OCI-LY1 (cell line): ENCODE measurements at regions not wholly inside any gene's neighbourhood (a gene's known extent, or its start where the extent isn't known, plus 50 kb on each side); places are given as distances from the start of the nearest gene placed in this dataset.

Experiments
- H2AFZ ChIP-seq: fragments of 200-600 bp; sonication (generic), shearing (Covaris generic); 2 replicates; pipeline ENCODE4 v1.6.0; 2014; ENCODE audit warnings: antibody characterized with exemption, mild to moderate bottlenecking, low read length
- H3F3A ChIP-seq: fragments of 200-600 bp; sonication (generic), shearing (Covaris generic); 2 replicates; pipeline ENCODE4 v1.6.0; 2014; ENCODE audit warnings: mild to moderate bottlenecking, antibody characterized with exemption, low read length, moderate library complexity; ENCODE audit not compliant: insufficient read depth
- H3K27ac ChIP-seq: fragments of 200-600 bp; sonication (generic); 2 replicates; pipeline ENCODE4 v1.5.1; 2014; ENCODE audit warnings: low read length, mixed run types, mild to moderate bottlenecking, low read depth; ENCODE audit not compliant: poor library complexity, severe bottlenecking
- H3K27me3 ChIP-seq: fragments of 200-600 bp; sonication (generic); 2 replicates; pipeline ENCODE4 v1.6.0; 2014; ENCODE audit warnings: antibody characterized with exemption, mild to moderate bottlenecking, low read length, moderate library complexity; ENCODE audit not compliant: insufficient read depth
- H3K36me3 ChIP-seq: fragments of 200-600 bp; sonication (generic); 2 replicates; pipeline ENCODE4 v1.6.1; 2014; ENCODE audit warnings: mild to moderate bottlenecking, antibody characterized with exemption, low read length, moderate library complexity, mixed read lengths; ENCODE audit not compliant: insufficient read depth
- H3K4me1 ChIP-seq: fragments of 200-600 bp; sonication (generic); 2 replicates; pipeline ENCODE4 v1.5.1; 2014; ENCODE audit warnings: mild to moderate bottlenecking, low read length, moderate library complexity; ENCODE audit not compliant: insufficient read depth, severe bottlenecking
- H3K4me2 ChIP-seq: fragments of 200-600 bp; sonication (generic), shearing (Covaris generic); 2 replicates; pipeline ENCODE4 v1.6.1; 2014; ENCODE audit warnings: low read length
- H3K4me3 ChIP-seq: fragments of 200-600 bp; sonication (generic); 2 replicates; pipeline ENCODE4 v1.5.1; 2014; ENCODE audit warnings: low read length, low read depth, mild to moderate bottlenecking, mixed read lengths; ENCODE audit not compliant: poor library complexity, severe bottlenecking
- H3K79me2 ChIP-seq: fragments of 200-600 bp; shearing (Covaris generic); 2 replicates; pipeline ENCODE4 v1.6.1; 2016; ENCODE audit warnings: mixed run types, low read length, mixed read lengths; ENCODE audit not compliant: insufficient read depth
- H3K9ac ChIP-seq: fragments of 200-600 bp; sonication (generic), shearing (Covaris generic); 2 replicates; pipeline ENCODE4 v1.6.1; 2014; ENCODE audit warnings: mild to moderate bottlenecking, low read length, mixed read lengths
- H3K9me2 ChIP-seq: fragments of 200-600 bp; sonication (generic), shearing (Covaris generic); 2 replicates; pipeline ENCODE4 v1.6.1; 2014; ENCODE audit warnings: low read depth, mild to moderate bottlenecking, low read length, mixed read lengths
- H3K9me3 ChIP-seq: fragments of 200-600 bp; shearing (Covaris generic); 2 replicates; pipeline ENCODE4 v1.6.1; 2014; ENCODE audit warnings: low read length, mixed read lengths
- H4K20me1 ChIP-seq: fragments of 200-600 bp; sonication (generic), shearing (Covaris generic); 2 replicates; pipeline ENCODE4 v1.6.0; 2016; ENCODE audit warnings: mild to moderate bottlenecking, low read length; ENCODE audit not compliant: insufficient read depth
- EZH2 ChIP-seq: fragments of 200-600 bp; sonication (generic), shearing (Covaris generic); IDR thresholded peaks from 2 replicates; pipeline ENCODE4 v1.8.0; 2017; ENCODE audit warnings: borderline replicate concordance, mixed run types, mild to moderate bottlenecking, antibody characterized with exemption, low read length, moderate library complexity, mixed read lengths
- TF ChIP-seq, protein P1 (sequence below): fragments of 200-600 bp; sonication (generic), shearing (Covaris generic); IDR thresholded peaks from 2 replicates; pipeline ENCODE4 v1.5.1; 2017; ENCODE audit warnings: mild to moderate bottlenecking, antibody characterized with exemption, low read length, moderate library complexity, mixed read lengths

GRCh38 chr18:28973324-28973723 is 796.4 kb upstream of the CDH2 start:
- H3K79me2 ChIP-seq, result no peaks in the 10 kb centered on the region
- H2AFZ ChIP-seq, result no peak overlapping the region

GRCh38 chr18:28972333-28972907 is 795.5 kb upstream of the CDH2 start:
- TF ChIP-seq EZH2, result no peak
- TF ChIP-seq, protein P1, sequence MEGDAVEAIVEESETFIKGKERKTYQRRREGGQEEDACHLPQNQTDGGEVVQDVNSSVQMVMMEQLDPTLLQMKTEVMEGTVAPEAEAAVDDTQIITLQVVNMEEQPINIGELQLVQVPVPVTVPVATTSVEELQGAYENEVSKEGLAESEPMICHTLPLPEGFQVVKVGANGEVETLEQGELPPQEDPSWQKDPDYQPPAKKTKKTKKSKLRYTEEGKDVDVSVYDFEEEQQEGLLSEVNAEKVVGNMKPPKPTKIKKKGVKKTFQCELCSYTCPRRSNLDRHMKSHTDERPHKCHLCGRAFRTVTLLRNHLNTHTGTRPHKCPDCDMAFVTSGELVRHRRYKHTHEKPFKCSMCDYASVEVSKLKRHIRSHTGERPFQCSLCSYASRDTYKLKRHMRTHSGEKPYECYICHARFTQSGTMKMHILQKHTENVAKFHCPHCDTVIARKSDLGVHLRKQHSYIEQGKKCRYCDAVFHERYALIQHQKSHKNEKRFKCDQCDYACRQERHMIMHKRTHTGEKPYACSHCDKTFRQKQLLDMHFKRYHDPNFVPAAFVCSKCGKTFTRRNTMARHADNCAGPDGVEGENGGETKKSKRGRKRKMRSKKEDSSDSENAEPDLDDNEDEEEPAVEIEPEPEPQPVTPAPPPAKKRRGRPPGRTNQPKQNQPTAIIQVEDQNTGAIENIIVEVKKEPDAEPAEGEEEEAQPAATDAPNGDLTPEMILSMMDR, result no peak
- H3F3A ChIP-seq, result no peaks in the 10 kb centered on the region
- no peak overlapping the region for H2AFZ ChIP-seq
- H3K9me2 ChIP-seq, result no peaks in the 10 kb centered on the region
- H3K9ac ChIP-seq, result no peak overlapping the region
- H3K4me2 ChIP-seq, result no peak overlapping the region
- H3K27ac ChIP-seq, result no peak overlapping the region
- H3K36me3 ChIP-seq, result no peaks in the 10 kb centered on the region
- H3K9me3 ChIP-seq, result no peaks in the 10 kb centered on the region
- H3K27me3 ChIP-seq, result no peaks in the 10 kb centered on the region
- no peak overlapping the region for H3K4me3 ChIP-seq
- H4K20me1 ChIP-seq, result no peaks in the 10 kb centered on the region
- no peaks in the 10 kb centered on the region for H3K4me1 ChIP-seq
- H3K79me2 ChIP-seq, result no peaks in the 10 kb centered on the region

More at GRCh38 chr18:28973324-28973723, 796.4 kb upstream of the CDH2 start:
- Histone ChIP-seq H3K4me2 (no peak overlapping the region), H3K36me3 (no peaks in the 10 kb centered on the region), H3K27ac (no peak overlapping the region), H3K9me2 (no peaks in the 10 kb centered on the region), H3K4me1 (no peaks in the 10 kb centered on the region), H3F3A (no peaks in the 10 kb centered on the region), H3K9me3 (no peaks in the 10 kb centered on the region), H3K9ac (no peak overlapping the region), H3K27me3 (no peaks in the 10 kb centered on the region), H3K4me3 (no peak overlapping the region), H4K20me1 (no peaks in the 10 kb centered on the region)
- TF ChIP-seq, protein P1, result no peak
- no peak for TF ChIP-seq EZH2

DNA sequence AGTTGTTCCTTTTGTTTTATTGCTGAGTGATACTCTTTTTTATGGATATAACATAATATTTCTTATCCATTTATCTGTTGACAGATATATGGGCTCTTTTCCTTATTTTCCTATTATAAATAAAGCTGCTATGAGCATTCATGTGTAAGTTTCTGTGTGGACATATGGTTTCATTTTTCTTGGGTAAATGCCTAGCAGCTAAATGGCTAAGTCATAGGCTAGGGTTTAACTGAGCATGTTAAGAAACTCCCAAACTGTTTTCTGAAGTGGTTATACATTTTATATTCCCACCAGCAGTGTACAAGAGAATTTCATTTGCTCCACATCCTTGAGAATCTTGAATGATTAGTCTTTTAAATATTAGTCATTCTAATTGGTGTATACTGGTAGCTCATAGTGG is 786.6 kb upstream of the CDH2 start:
- H3K27me3 ChIP-seq, result no peaks in the 10 kb centered on the region
- no peak overlapping the region for H3K4me3 ChIP-seq
- no peaks in the 10 kb centered on the region for H3K4me1 ChIP-seq
- no peaks in the 10 kb centered on the region for H3F3A ChIP-seq
- no peaks in the 10 kb centered on the region for H3K9me3 ChIP-seq
- TF ChIP-seq, protein P1, result no peak
- no peak for TF ChIP-seq EZH2
- no peak overlapping the region for H3K4me2 ChIP-seq
- H3K9ac ChIP-seq, result no peak overlapping the region
- no peaks in the 10 kb centered on the region for H3K79me2 ChIP-seq
- H2AFZ ChIP-seq, result no peak overlapping the region
- no peaks in the 10 kb centered on the region for H3K36me3 ChIP-seq
- no peaks in the 10 kb centered on the region for H3K9me2 ChIP-seq
- H4K20me1 ChIP-seq, result no peaks in the 10 kb centered on the region
- H3K27ac ChIP-seq, result no peak overlapping the region
